GM12892 (cell line): ENCODE measurements at regions not wholly inside any gene's neighbourhood (a gene's known extent, or its start where the extent isn't known, plus 50 kb on each side); places are given as distances from the start of the nearest gene placed in this dataset.

ENCODE experiments used
- POLR2A ChIP-seq: IDR thresholded peaks from 2 replicates; pipeline ENCODE4 v1.6.1; 2011; ENCODE audit warnings: low read depth, low read length, control low read depth
- POLR2AphosphoS5 ChIP-seq: IDR thresholded peaks from 2 replicates; pipeline ENCODE4 v1.6.1; 2011; ENCODE audit warnings: low read depth, low read length, control low read depth
- TAF1 ChIP-seq: IDR thresholded peaks from 2 replicates; pipeline ENCODE4 v1.6.1; 2011; ENCODE audit warnings: low read depth, mild to moderate bottlenecking, control low read depth, low read length, borderline replicate concordance

- TF ChIP-seq POLR2A (no peak), TAF1 (no peak), POLR2AphosphoS5 (no peak)
Measured at GRCh38 chr2:150626934-150627411, 139.5 kb upstream of the RND3 start.
